Colonic mucosa (tissue), 4 donors: ENCODE measurements at regions not wholly inside any gene's neighbourhood (a gene's known extent, or its start where the extent isn't known, plus 50 kb on each side); places are given as distances from the start of the nearest gene placed in this dataset.

Experiments used
- DNase-seq: peaks from one replicate; pipeline ENCODE4 v3.0.0-alpha.2; 2020
- H3K27ac ChIP-seq: fragments of 200-600 bp; one replicate; pipeline ENCODE4 v1.8.0; 2021
- H3K27me3 ChIP-seq: fragments of 200-600 bp; one replicate; pipeline ENCODE4 v1.8.0; 2021
- H3K36me3 ChIP-seq: fragments of 200-600 bp; one replicate; pipeline ENCODE4 v1.8.0; 2021
- H3K4me1 ChIP-seq: fragments of 200-600 bp; one replicate; pipeline ENCODE4 v1.8.0; 2021; ENCODE audit warnings: mild to moderate bottlenecking
- H3K4me3 ChIP-seq: fragments of 200-600 bp; one replicate; pipeline ENCODE4 v1.8.0; 2021
- H3K9ac ChIP-seq, 2 donors: one replicate each; pipeline ENCODE4 v1.7.0; 2013; ENCODE audit warnings: control low read depth in 2 of 2, low read depth in 2 of 2, low read length in 2 of 2
- H3K9me3 ChIP-seq: fragments of 200-600 bp; one replicate; pipeline ENCODE4 v1.8.0; 2021
- CTCF ChIP-seq: fragments of 200-600 bp; IDR thresholded peaks from one replicate; pipeline ENCODE4 v1.8.0; 2022; ENCODE audit warnings: antibody characterized with exemption, mild to moderate bottlenecking
- intact Hi-C: fragments of 100-400 bp; cut with DNase I; formaldehyde crosslinking; loops from one replicate; pipeline ENCODE4 v1.14.1; 2022
- donor health status: healthy.
- donor health status: DM: no; HTN: no; CAD: no.
- donor health status: DM: no; HTN: no; CAD: no.

- H3K27ac ChIP-seq = no peak overlapping the region
- no peaks in the 10 kb centered on the region for H3K36me3 ChIP-seq
- H3K4me3 ChIP-seq = no peak overlapping the region
- H3K9ac ChIP-seq = no peak overlapping the region
- no peaks in the 10 kb centered on the region for H3K27me3 ChIP-seq
- no peak for TF ChIP-seq CTCF
- intact Hi-C loops = no loop called here
- no peaks in the 10 kb centered on the region for H3K4me1 ChIP-seq
- no peak for DNase-seq
- no peaks in the 10 kb centered on the region for H3K9me3 ChIP-seq
Observed at GRCh38 chr4:159770401-159770800, 667.5 kb downstream of the RAPGEF2 start.

GRCh38 chr4:159770969-159771368, 668.1 kb downstream of the RAPGEF2 start:
- Histone ChIP-seq H3K4me3 (no peak overlapping the region), H3K36me3 (no peaks in the 10 kb centered on the region), H3K27ac (no peak overlapping the region), H3K9me3 (no peaks in the 10 kb centered on the region), H3K9ac (no peak overlapping the region), H3K4me1 (no peaks in the 10 kb centered on the region), H3K27me3 (no peaks in the 10 kb centered on the region)
- no peak for DNase-seq
- intact Hi-C loops = no loop called here
- TF ChIP-seq CTCF = no peak

- no peaks in the 10 kb centered on the region for H3K36me3 ChIP-seq
- no peaks in the 10 kb centered on the region for H3K27me3 ChIP-seq
- intact Hi-C loops = no loop called here
- H3K9me3 ChIP-seq = no peaks in the 10 kb centered on the region
- TF ChIP-seq CTCF = no peak
- no peak overlapping the region for H3K4me3 ChIP-seq
- H3K9ac ChIP-seq = no peak overlapping the region
- no peak overlapping the region for H3K27ac ChIP-seq
- H3K4me1 ChIP-seq = no peaks in the 10 kb centered on the region
- DNase-seq = no peak
Observed at GRCh38 chr4:159776961-159777360, 674.1 kb downstream of the RAPGEF2 start.

- intact Hi-C loops = no loop called here
- Histone ChIP-seq H3K27ac (no peak overlapping the region), H3K4me1 (no peaks in the 10 kb centered on the region), H3K27me3 (no peaks in the 10 kb centered on the region), H3K4me3 (no peak overlapping the region), H3K36me3 (no peaks in the 10 kb centered on the region), H3K9me3 (no peaks in the 10 kb centered on the region), H3K9ac (no peak overlapping the region)
- no peak for TF ChIP-seq CTCF
- no peak for DNase-seq
Observed at GRCh38 chr4:159777689-159778088, 674.8 kb downstream of the RAPGEF2 start.

- Histone ChIP-seq H3K4me1 (no peaks in the 10 kb centered on the region), H3K4me3 (no peak overlapping the region), H3K27me3 (no peaks in the 10 kb centered on the region), H3K9me3 (no peaks in the 10 kb centered on the region), H3K36me3 (no peaks in the 10 kb centered on the region), H3K27ac (no peak overlapping the region), H3K9ac (no peak overlapping the region)
- DNase-seq = no peak
- intact Hi-C loops = no loop called here
- TF ChIP-seq CTCF = no peak
Observed at GRCh38 chr4:159778298-159778697, 675.4 kb downstream of the RAPGEF2 start.

GRCh38 chr4:159779716-159780115, 676.8 kb downstream of the RAPGEF2 start:
- no peak overlapping the region for H3K9ac ChIP-seq
- no peak for DNase-seq
- no peak for TF ChIP-seq CTCF
- no peaks in the 10 kb centered on the region for H3K9me3 ChIP-seq
- intact Hi-C loops = no loop called here
- no peaks in the 10 kb centered on the region for H3K4me1 ChIP-seq
- H3K27me3 ChIP-seq = no peaks in the 10 kb centered on the region
- no peak overlapping the region for H3K4me3 ChIP-seq
- H3K27ac ChIP-seq = no peak overlapping the region
- no peaks in the 10 kb centered on the region for H3K36me3 ChIP-seq
